ENCODE measurements at regions not wholly inside any gene's neighbourhood (a gene's known extent, or its start where the extent isn't known, plus 50 kb on each side); places are given as distances from the start of the nearest gene placed in this dataset.

DNA sequence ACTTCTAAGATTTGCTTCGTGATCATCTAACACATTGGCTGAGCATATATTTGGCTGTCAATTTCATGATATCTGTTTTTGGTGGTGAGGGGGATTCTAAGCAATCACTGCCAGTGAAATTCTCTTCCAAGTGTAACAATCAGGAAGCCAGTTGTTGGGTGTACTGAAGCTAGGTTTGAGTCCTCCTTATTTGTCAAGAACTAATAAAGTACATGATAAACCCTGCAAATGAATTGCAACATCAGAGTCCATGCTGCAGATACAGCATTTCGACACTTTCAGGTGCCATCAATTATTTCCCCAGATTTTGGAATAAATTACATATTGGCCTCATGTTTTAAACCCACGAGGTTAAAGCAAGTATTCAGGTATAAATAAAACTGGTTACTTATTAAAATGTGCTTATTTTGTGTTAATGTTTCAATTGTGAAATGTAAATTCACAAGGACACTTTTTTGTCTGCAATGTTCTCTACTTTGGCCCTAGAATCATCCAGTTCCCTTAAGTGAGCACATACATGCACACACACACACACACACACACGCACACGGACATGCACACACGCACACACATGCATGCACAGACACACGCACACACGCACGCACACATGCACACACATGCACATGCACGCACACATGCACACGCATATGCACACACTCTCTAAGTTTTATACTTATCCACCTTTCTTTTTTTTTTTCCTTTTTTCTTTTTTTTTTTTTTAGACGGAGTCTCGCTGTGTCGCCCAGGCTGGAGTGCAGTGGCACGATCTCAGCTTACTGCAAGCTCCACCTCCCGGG, 510.2 kb upstream of the KLF6 start:
- no peak for TF ChIP-seq POLR2A (IDR thresholded peaks at IDR 0.05)
- TF ChIP-seq CTCF (IDR thresholded peaks at IDR 0.05), result no peak
- no peak for TF ChIP-seq POLR2AphosphoS5 (IDR thresholded peaks at IDR 0.05)
